GM23338 (cell line): ENCODE measurements at regions not wholly inside any gene's neighbourhood (a gene's known extent, or its start where the extent isn't known, plus 50 kb on each side); places are given as distances from the start of the nearest gene placed in this dataset.

Experiments used
- ATAC-seq: fragments of 200-7000 bp; cut with Tn5 transposase; 3 replicates; pipeline ENCODE4 v1.9.1; 2020
- DNase-seq: peaks from one replicate; pipeline ENCODE4 v3.0.0-alpha.2; 2015; ENCODE audit warnings: low spot score
- H2AFZ ChIP-seq: fragments of 200-600 bp; sonication (generic); 2 replicates; pipeline ENCODE4 v1.8.0; 2016; ENCODE audit warnings: antibody characterized with exemption, mild to moderate bottlenecking, moderate library complexity
- H3F3A ChIP-seq: fragments of 200-600 bp; sonication (generic); replicated peaks from 2 replicates; pipeline ENCODE4 v1.8.0; 2017; ENCODE audit warnings: antibody characterized with exemption, mixed run types, low read depth
- H3K27ac ChIP-seq: fragments of 200-600 bp; sonication (generic); 2 replicates; pipeline ENCODE4 v1.6.1; 2016; ENCODE audit warnings: low read depth
- H3K27me3 ChIP-seq: fragments of 200-600 bp; sonication (generic); 2 replicates; pipeline ENCODE4 v1.8.0; 2016; ENCODE audit warnings: mild to moderate bottlenecking, mixed run types, moderate library complexity; ENCODE audit not compliant: insufficient read depth
- H3K36me3 ChIP-seq: fragments of 200-600 bp; sonication (generic); 2 replicates; pipeline ENCODE4 v1.8.0; 2016; ENCODE audit warnings: mild to moderate bottlenecking; ENCODE audit not compliant: insufficient read depth
- H3K4me1 ChIP-seq: fragments of 200-600 bp; sonication (generic); 2 replicates; pipeline ENCODE4 v1.8.0; 2016; ENCODE audit warnings: mild to moderate bottlenecking, moderate library complexity; ENCODE audit not compliant: insufficient read depth
- H3K4me2 ChIP-seq: fragments of 200-600 bp; sonication (generic); 2 replicates; pipeline ENCODE4 v1.7.1; 2017; ENCODE audit warnings: mixed run types
- H3K4me3 ChIP-seq: fragments of 200-600 bp; sonication (generic); 2 replicates; pipeline ENCODE4 v1.6.1; 2016; ENCODE audit warnings: mixed run types
- H3K79me2 ChIP-seq: fragments of 200-600 bp; sonication (generic); replicated peaks from 2 replicates; pipeline ENCODE4 v1.8.0; 2017; ENCODE audit warnings: mild to moderate bottlenecking; ENCODE audit not compliant: insufficient read depth
- H3K9me2 ChIP-seq: fragments of 200-600 bp; sonication (generic); 2 replicates; pipeline ENCODE4 v1.8.0; 2017; ENCODE audit not compliant: insufficient read depth
- H4K20me1 ChIP-seq: fragments of 200-600 bp; sonication (generic); replicated peaks from 2 replicates; pipeline ENCODE4 v1.8.0; 2017; ENCODE audit warnings: mild to moderate bottlenecking; ENCODE audit not compliant: insufficient read depth
- H3K27ac Mint-ChIP-seq: 2 replicates; pipeline ENCODE4 v1.8.0; 2020; ENCODE audit warnings: inconsistent platforms, mild to moderate bottlenecking, moderate library complexity, mixed read lengths
- H3K27me3 Mint-ChIP-seq: 3 replicates; pipeline ENCODE4 v1.8.0; 2022; ENCODE audit warnings: low read depth, mild to moderate bottlenecking, moderate library complexity, mixed read lengths, inconsistent platforms; ENCODE audit not compliant: insufficient read depth, poor library complexity
- H3K36me3 Mint-ChIP-seq: 3 replicates; pipeline ENCODE4 v1.8.0; 2021; ENCODE audit warnings: low read depth, mild to moderate bottlenecking, inconsistent platforms, moderate library complexity, mixed read lengths
- H3K4me1 Mint-ChIP-seq: 3 replicates; pipeline ENCODE4 v1.8.0; 2020; ENCODE audit warnings: mild to moderate bottlenecking, inconsistent platforms, mixed read lengths
- H3K4me3 Mint-ChIP-seq: 3 replicates; pipeline ENCODE4 v1.8.0; 2021; ENCODE audit warnings: moderate library complexity, mild to moderate bottlenecking, inconsistent platforms, mixed read lengths
- H3K9me3 Mint-ChIP-seq: 3 replicates; pipeline ENCODE4 v1.8.0; 2020; ENCODE audit warnings: moderate library complexity, mild to moderate bottlenecking, inconsistent platforms, mixed read lengths
- ETS1 ChIP-seq: IDR thresholded peaks from 2 replicates; pipeline ENCODE4 v1.6.1; 2016; ENCODE audit warnings: antibody characterized with exemption
- EZH2 ChIP-seq: fragments of 200-600 bp; sonication (generic); IDR thresholded peaks from one replicate; pipeline ENCODE4 v1.8.0; 2017; ENCODE audit warnings: antibody characterized with exemption, mild to moderate bottlenecking, low read depth; ENCODE audit not compliant: unreplicated experiment
- EZH2phosphoT487 ChIP-seq: fragments of 200-600 bp; sonication (generic); IDR thresholded peaks from one replicate; pipeline ENCODE4 v1.8.1; 2018; ENCODE audit warnings: antibody characterized with exemption; ENCODE audit not compliant: unreplicated experiment
- JUNB ChIP-seq: IDR thresholded peaks from one replicate; pipeline ENCODE4 v1.6.1; 2016; ENCODE audit warnings: antibody characterized with exemption; ENCODE audit not compliant: unreplicated experiment
- NANOG ChIP-seq: IDR thresholded peaks from 2 replicates; pipeline ENCODE4 v1.6.1; 2016; ENCODE audit warnings: antibody characterized with exemption, borderline replicate concordance
- POLR2AphosphoS5 ChIP-seq: IDR thresholded peaks from 2 replicates; pipeline ENCODE4 v1.6.1; 2016; ENCODE audit warnings: antibody characterized with exemption, low read depth
- REST ChIP-seq: IDR thresholded peaks from one replicate; pipeline ENCODE4 v1.6.1; 2018; ENCODE audit warnings: antibody characterized with exemption; ENCODE audit not compliant: unreplicated experiment
- STAT1 ChIP-seq: IDR thresholded peaks from one replicate; pipeline ENCODE4 v1.6.1; 2016; ENCODE audit warnings: antibody characterized with exemption; ENCODE audit not compliant: unreplicated experiment
- ZNF331 ChIP-seq: fragments of 250-450 bp; sonication (Bioruptor Pico); IDR thresholded peaks from 2 replicates; pipeline ENCODE4 v1.5.0; 2020; ENCODE audit warnings: low read depth, mild to moderate bottlenecking, moderate library complexity
- TF ChIP-seq, protein P1 (sequence below), 2 experiments: fragments of 200-600 bp in 1 of 2; sonication (generic) in 1 of 2; conservative IDR thresholded peaks; 2 replicates each; pipeline versions ENCODE4 v1.5.1 to v1.6.1; 2016 to 2017; ENCODE audit warnings: antibody characterized with exemption in 2 of 2, low read depth in 2 of 2, mild to moderate bottlenecking in 2 of 2, moderate library complexity in 1 of 2

- H4K20me1 ChIP-seq = no peaks in the 10 kb centered on the region; the same call in 1 of the 2 replicates
- no peak overlapping the region for H2AFZ ChIP-seq
- H3K9me2 ChIP-seq = no peaks in the 10 kb centered on the region
- no peak overlapping the region for H3K4me3 ChIP-seq
- H3K36me3 ChIP-seq = no peaks in the 10 kb centered on the region
- H3K4me1 ChIP-seq = peaks cover 51% of the 10 kb centered on the region
- H3K27me3 ChIP-seq = no peaks in the 10 kb centered on the region
- H3K4me3 Mint-ChIP-seq = no peak overlapping the region
- no peak overlapping the region for H3K27ac ChIP-seq
- H3K27ac Mint-ChIP-seq = no peak overlapping the region
- peaks cover 46% of the 10 kb centered on the region for H3K79me2 ChIP-seq
- peaks cover 29% of the 10 kb centered on the region for H3K4me1 Mint-ChIP-seq
- TF ChIP-seq STAT1 (no peak), POLR2AphosphoS5 (no peak), NANOG (no peak), EZH2 (no peak), ZNF331 (no peak), REST (no peak), ETS1 (no peak), JUNB (no peak), EZH2phosphoT487 (no peak)
- ATAC-seq (no peak), DNase-seq (no peak)
- no peaks in the 10 kb centered on the region for H3K9me3 Mint-ChIP-seq
- no peaks in the 10 kb centered on the region; the same call in 1 of the 2 replicates for H3F3A ChIP-seq
- no peaks in the 10 kb centered on the region for H3K36me3 Mint-ChIP-seq
- H3K27me3 Mint-ChIP-seq = peaks cover 2% of the 10 kb centered on the region
- no peak overlapping the region for H3K4me2 ChIP-seq
Measured at GRCh38 chr18:46243095-46243494, 138.9 kb downstream of the HAUS1 start.

DNA sequence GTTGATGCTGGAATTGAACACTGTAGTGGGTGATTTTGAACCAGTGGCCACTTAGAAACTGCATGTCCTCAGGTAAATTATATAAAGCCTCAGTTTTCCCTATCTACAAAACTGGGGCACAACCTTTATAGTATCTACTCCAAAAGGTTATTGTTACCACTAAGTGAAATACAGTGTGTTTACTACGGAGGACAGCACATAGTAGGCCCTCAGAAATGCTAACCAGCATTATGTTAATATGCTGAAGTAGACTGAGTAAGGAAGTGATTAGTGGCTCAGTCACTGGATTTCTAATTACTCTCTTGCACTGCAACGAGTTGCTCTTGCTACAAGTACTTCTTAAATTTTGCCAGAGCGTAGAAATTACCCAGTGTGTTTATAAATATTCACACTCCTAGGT lies 139.5 kb downstream of the HAUS1 start:
- H3K36me3 ChIP-seq = no peaks in the 10 kb centered on the region
- no peaks in the 10 kb centered on the region for H3K9me2 ChIP-seq
- DNase-seq (no peak), ATAC-seq (no peak)
- Mint-ChIP-seq H3K4me3 (no peak overlapping the region), H3K36me3 (no peaks in the 10 kb centered on the region), H3K27ac (no peak overlapping the region), H3K4me1 (peaks cover 29% of the 10 kb centered on the region), H3K27me3 (peaks cover 2% of the 10 kb centered on the region), H3K9me3 (no peaks in the 10 kb centered on the region)
- peaks cover 47% of the 10 kb centered on the region for H3K79me2 ChIP-seq
- no peaks in the 10 kb centered on the region; the same call in 1 of the 2 replicates for H3F3A ChIP-seq
- H3K4me3 ChIP-seq = no peak overlapping the region
- H4K20me1 ChIP-seq = no peaks in the 10 kb centered on the region; the same call in 1 of the 2 replicates
- H3K27ac ChIP-seq = no peak overlapping the region; the same call in 1 of the 2 replicates
- no peaks in the 10 kb centered on the region for H3K27me3 ChIP-seq
- peaks cover 47% of the 10 kb centered on the region for H3K4me1 ChIP-seq
- H2AFZ ChIP-seq = no peak overlapping the region
- H3K4me2 ChIP-seq = no peak overlapping the region
- TF ChIP-seq JUNB = no peak
- no peak for TF ChIP-seq ETS1
- no peak for TF ChIP-seq EZH2phosphoT487
- TF ChIP-seq ZNF331 = no peak
- TF ChIP-seq, protein P1, sequence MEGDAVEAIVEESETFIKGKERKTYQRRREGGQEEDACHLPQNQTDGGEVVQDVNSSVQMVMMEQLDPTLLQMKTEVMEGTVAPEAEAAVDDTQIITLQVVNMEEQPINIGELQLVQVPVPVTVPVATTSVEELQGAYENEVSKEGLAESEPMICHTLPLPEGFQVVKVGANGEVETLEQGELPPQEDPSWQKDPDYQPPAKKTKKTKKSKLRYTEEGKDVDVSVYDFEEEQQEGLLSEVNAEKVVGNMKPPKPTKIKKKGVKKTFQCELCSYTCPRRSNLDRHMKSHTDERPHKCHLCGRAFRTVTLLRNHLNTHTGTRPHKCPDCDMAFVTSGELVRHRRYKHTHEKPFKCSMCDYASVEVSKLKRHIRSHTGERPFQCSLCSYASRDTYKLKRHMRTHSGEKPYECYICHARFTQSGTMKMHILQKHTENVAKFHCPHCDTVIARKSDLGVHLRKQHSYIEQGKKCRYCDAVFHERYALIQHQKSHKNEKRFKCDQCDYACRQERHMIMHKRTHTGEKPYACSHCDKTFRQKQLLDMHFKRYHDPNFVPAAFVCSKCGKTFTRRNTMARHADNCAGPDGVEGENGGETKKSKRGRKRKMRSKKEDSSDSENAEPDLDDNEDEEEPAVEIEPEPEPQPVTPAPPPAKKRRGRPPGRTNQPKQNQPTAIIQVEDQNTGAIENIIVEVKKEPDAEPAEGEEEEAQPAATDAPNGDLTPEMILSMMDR (conservative IDR thresholded peaks at IDR 0.05; ENCODE audit: low read depth in 2 of 2) = no peak
- no peak for TF ChIP-seq STAT1
- TF ChIP-seq REST = no peak
- no peak for TF ChIP-seq EZH2
